GM10266 (cell line): ENCODE measurements at regions not wholly inside any gene's neighbourhood (a gene's known extent, or its start where the extent isn't known, plus 50 kb on each side); places are given as distances from the start of the nearest gene placed in this dataset.

ENCODE experiments used
- DNase-seq: peaks from one replicate; pipeline ENCODE4 v3.0.0; 2012; ENCODE audit errors: extremely low spot score
- CTCF ChIP-seq: IDR thresholded peaks from 2 replicates; pipeline ENCODE4 v1.5.1; 2012; ENCODE audit warnings: mild to moderate bottlenecking, low read depth; ENCODE audit not compliant: control insufficient read depth, insufficient read depth; ENCODE audit errors: missing control alignments

GRCh38 chr9:89799766-89800165 is 195.0 kb downstream of the GADD45G start:
- TF ChIP-seq CTCF = no peak

GRCh38 chr9:89801341-89801740 is 196.5 kb downstream of the GADD45G start:
- no peak for DNase-seq
- TF ChIP-seq CTCF = no peak

More at GRCh38 chr9:89799766-89800165, 195.0 kb downstream of the GADD45G start:
- DNase-seq = no peak

- no peak for TF ChIP-seq CTCF
- DNase-seq = no peak
Measured at GRCh38 chr9:89801742-89802670, 197.2 kb downstream of the GADD45G start.

GRCh38 chr9:89802781-89803355 is 198.1 kb downstream of the GADD45G start:
- no peak for TF ChIP-seq CTCF
- DNase-seq = no peak

- DNase-seq = no peak
- TF ChIP-seq CTCF = no peak
Measured at GRCh38 chr9:89803403-89803802, 198.6 kb downstream of the GADD45G start.

- TF ChIP-seq CTCF = no peak
- no peak for DNase-seq
Measured at GRCh38 chr9:89804766-89805531, 200.1 kb downstream of the GADD45G start.
